Endothelial cell of umbilical vein (primary cell): ENCODE measurements at regions not wholly inside any gene's neighbourhood (a gene's known extent, or its start where the extent isn't known, plus 50 kb on each side); places are given as distances from the start of the nearest gene placed in this dataset.

Source experiments
- BruUV-seq: library from RNA; stranded (reverse); fragments of 400-500 nt; replicated peaks from 2 replicates; lab custom pipeline; 2021; lab: Mats Ljungman, UMichigan
- CTCF ChIA-PET: fragments of 300-600, 350-600 bp; sonication (Branson Sonifier 250); formaldehyde crosslinking; loops from one replicate; lab custom pipeline; 2021; ENCODE audit warnings: antibody characterized with exemption, inconsistent platforms; lab: Charles Lee
- POLR2A ChIA-PET: fragments of 300-600, 350-600 bp; sonication (Branson Sonifier 250); formaldehyde crosslinking; loops from one replicate; lab custom pipeline; 2021; ENCODE audit warnings: antibody characterized with exemption, inconsistent platforms; lab: Charles Lee
- DNase-seq: peaks from one replicate; pipeline ENCODE4 v3.0.0-alpha.2; 2011; ENCODE audit warnings: low read depth, low spot score
- FAIRE-seq: peaks from 2 replicates; lab custom pipeline; 2011; peaks lifted over from hg19 to GRCh38; lab: Jason Lieb, UNC
- H2AFZ ChIP-seq: 2 replicates; pipeline ENCODE4 v1.6.0; 2012; ENCODE audit warnings: low read depth, low read length, control low read depth, inconsistent platforms
- H3K27ac ChIP-seq: 2 replicates; pipeline ENCODE4 v1.5.1; 2011; ENCODE audit warnings: low read depth, mild to moderate bottlenecking, control low read depth, low read length, moderate library complexity; ENCODE audit not compliant: insufficient read depth
- H3K27me3 ChIP-seq, 2 experiments: 2 replicates each; pipeline versions ENCODE4 v1.6.0 to v1.6.1; 2011; ENCODE audit warnings: low read length in 2 of 2, mixed read lengths in 1 of 2; ENCODE audit not compliant: control insufficient read depth in 2 of 2, insufficient read depth in 2 of 2
- H3K36me3 ChIP-seq, 2 experiments: 2 replicates in 1 of 2; 3 replicates in 1 of 2; pipeline ENCODE4 v1.5.1; 2011; ENCODE audit warnings: low read length in 2 of 2, mild to moderate bottlenecking in 1 of 2, moderate library complexity in 1 of 2; ENCODE audit not compliant: control insufficient read depth in 2 of 2, insufficient read depth in 2 of 2; ENCODE audit errors: extremely low read depth in 1 of 2
- H3K4me1 ChIP-seq: 3 replicates; pipeline ENCODE4 v1.5.1; 2011; ENCODE audit warnings: mild to moderate bottlenecking, low read length; ENCODE audit not compliant: control insufficient read depth, insufficient read depth; ENCODE audit errors: extremely low read depth
- H3K4me2 ChIP-seq: 2 replicates; pipeline ENCODE4 v1.6.1; 2011; ENCODE audit warnings: low read length, control low read depth, mixed read lengths; ENCODE audit not compliant: insufficient read depth
- H3K4me3 ChIP-seq, 3 experiments: fragments of 200-600 bp in 1 of 3; sonication (generic), shearing (Covaris generic) in 1 of 3; replicated peaks in 1 of 3; 2 replicates each; pipeline ENCODE4 v1.5.1; 2011 to 2016; ENCODE audit warnings: control low read depth in 3 of 3, low read length in 3 of 3, mild to moderate bottlenecking in 2 of 3, inconsistent platforms in 1 of 3, low read depth in 1 of 3, moderate library complexity in 1 of 3; ENCODE audit not compliant: insufficient read depth in 1 of 3
- H3K79me2 ChIP-seq: 2 replicates; pipeline ENCODE4 v1.6.0; 2012; ENCODE audit warnings: low read length, inconsistent platforms; ENCODE audit not compliant: control insufficient read depth, insufficient read depth
- H3K9ac ChIP-seq: replicated peaks from 2 replicates; pipeline ENCODE3; 2011; ENCODE audit warnings: low read length, control low read depth; ENCODE audit not compliant: insufficient read depth; ENCODE audit errors: extremely low read depth
- H3K9me1 ChIP-seq: replicated peaks from 3 replicates; pipeline ENCODE4 v1.6.0; 2011; ENCODE audit warnings: mild to moderate bottlenecking, low read length; ENCODE audit not compliant: control insufficient read depth, insufficient read depth; ENCODE audit errors: extremely low read depth
- H3K9me3 ChIP-seq: replicated peaks from 2 replicates; pipeline ENCODE4 v1.5.1; 2012; ENCODE audit warnings: low read length, inconsistent platforms; ENCODE audit not compliant: control insufficient read depth, insufficient read depth
- H4K20me1 ChIP-seq: replicated peaks from 2 replicates; pipeline ENCODE3; 2011; ENCODE audit warnings: mild to moderate bottlenecking, low read length; ENCODE audit not compliant: control insufficient read depth, insufficient read depth; ENCODE audit errors: extremely low read depth
- CTCF ChIP-seq, 2 donors: IDR thresholded peaks; 1 replicate in 1 of 2; 2 replicates in 1 of 2; pipeline ENCODE4 v1.5.1; 2011; ENCODE audit warnings: low read length in 2 of 2, mild to moderate bottlenecking in 2 of 2, moderate library complexity in 2 of 2, control low read depth in 1 of 2, inconsistent platforms in 1 of 2, low read depth in 1 of 2; ENCODE audit not compliant: insufficient read depth in 1 of 2; ENCODE audit errors: extremely low read depth in 1 of 2
- EZH2 ChIP-seq: IDR thresholded peaks from 2 replicates; pipeline ENCODE4 v1.6.1; 2012; ENCODE audit warnings: borderline replicate concordance, low read depth, mild to moderate bottlenecking, moderate library complexity, low read length, inconsistent platforms; ENCODE audit not compliant: severe bottlenecking
- FOS ChIP-seq: IDR thresholded peaks from 2 replicates; pipeline ENCODE4 v1.6.1; 2011; ENCODE audit warnings: mild to moderate bottlenecking, low read length, moderate library complexity, borderline replicate concordance; ENCODE audit not compliant: insufficient read depth
- GATA2 ChIP-seq: IDR thresholded peaks from 2 replicates; pipeline ENCODE4 v1.7.0; 2011; ENCODE audit warnings: low read depth, mild to moderate bottlenecking, moderate library complexity, mixed read lengths, low read length; ENCODE audit not compliant: insufficient read length, insufficient read depth
- JUN ChIP-seq: IDR thresholded peaks from 2 replicates; pipeline ENCODE4 v1.6.1; 2011; ENCODE audit warnings: borderline replicate concordance, low read depth; ENCODE audit not compliant: insufficient read length, insufficient read depth
- MAX ChIP-seq: IDR thresholded peaks from 2 replicates; pipeline ENCODE4 v1.6.1; 2011; ENCODE audit not compliant: insufficient read depth, insufficient read length
- MYC ChIP-seq: IDR thresholded peaks from one replicate; pipeline ENCODE4 v1.6.1; 2011; ENCODE audit warnings: mild to moderate bottlenecking, low read depth, low read length
- POLR2A ChIP-seq: IDR thresholded peaks from 2 replicates; pipeline ENCODE4 v1.6.1; 2012; ENCODE audit warnings: low read depth, mild to moderate bottlenecking, control low read depth, low read length
- POLR2AphosphoS5 ChIP-seq: IDR thresholded peaks from 2 replicates; pipeline ENCODE4 v1.6.1; 2012; ENCODE audit warnings: low read depth, mild to moderate bottlenecking, control low read depth, low read length, moderate library complexity; ENCODE audit not compliant: insufficient read depth
- dilution Hi-C: fragments of 300-500 bp; cut with MboI; formaldehyde crosslinking; loops from one replicate; pipeline ENCODE4 v1.15.0; 2019; ENCODE audit warnings: low sequenced_read_pairs; ENCODE audit not compliant: extremely low pct_ligation_motif_present
- intact Hi-C: fragments of 100-400 bp; cut with micrococcal nuclease; formaldehyde crosslinking; loops from one replicate; pipeline ENCODE4 v1.10.0; 2022

- FAIRE-seq: no peak
- H3K4me1 ChIP-seq: no peaks in the 10 kb centered on the region
- CTCF ChIA-PET: no interaction called here
Measured at GRCh38 chr1:70897273-70897672, 150.3 kb downstream of the PTGER3 start.

More at GRCh38 chr1:70897273-70897672, 150.3 kb downstream of the PTGER3 start:
- no peak for DNase-seq
- TF ChIP-seq EZH2 (no peak), MYC (no peak), CTCF (IDR thresholded peaks at IDR 0.05; ENCODE audit: extremely low read depth in 1 of 2, insufficient read depth in 1 of 2, low read depth in 1 of 2, low read length in 2 of 2) (no peak), FOS (no peak), POLR2A (no peak), JUN (no peak), MAX (no peak), POLR2AphosphoS5 (no peak), GATA2 (no peak)
- H2AFZ ChIP-seq: no peak overlapping the region
- H4K20me1 ChIP-seq: no peaks in the 10 kb centered on the region
- no peaks in the 10 kb centered on the region for H3K9me1 ChIP-seq
- no peaks in the 10 kb centered on the region for H3K27me3 ChIP-seq
- H3K4me2 ChIP-seq: no peak overlapping the region
- no TSS peak for BruUV-seq
- dilution Hi-C loops (no loop called here), intact Hi-C loops (no loop called here)
- H3K9ac ChIP-seq: no peak overlapping the region
- no peak overlapping the region for H3K27ac ChIP-seq
- H3K79me2 ChIP-seq: no peaks in the 10 kb centered on the region
- no peaks in the 10 kb centered on the region for H3K9me3 ChIP-seq
- no peaks in the 10 kb centered on the region for H3K36me3 ChIP-seq
- POLR2A ChIA-PET: no interaction called here
- no peak overlapping the region for H3K4me3 ChIP-seq
